ENCODE measurements at regions not wholly inside any gene's neighbourhood (a gene's known extent, or its start where the extent isn't known, plus 50 kb on each side); places are given as distances from the start of the nearest gene placed in this dataset.

- no peak for TF ChIP-seq POLR2A (IDR thresholded peaks at IDR 0.05)
- TF ChIP-seq CTCF (IDR thresholded peaks at IDR 0.05), result no peak
Measured at GRCh38 chr2:41981417-41981816, 66.4 kb upstream of the PKDCC start.

Measured in uterus (tissue), 2 donors.